HEK293 (cell line): ENCODE measurements at regions not wholly inside any gene's neighbourhood (a gene's known extent, or its start where the extent isn't known, plus 50 kb on each side); places are given as distances from the start of the nearest gene placed in this dataset.

Experiments
- CTCF ChIA-PET: fragments of 350-600 bp; formaldehyde crosslinking; extraction: SDS; loops from one replicate; lab custom pipeline; 2021; ENCODE audit warnings: antibody characterized with exemption; lab: Yijun Ruan, JAX
- POLR2A ChIA-PET: fragments of 300-600 bp; formaldehyde crosslinking; extraction: SDS; loops from one replicate; lab custom pipeline; 2020; ENCODE audit warnings: antibody characterized with exemption, inconsistent platforms; lab: Yijun Ruan, JAX
- H3K27ac ChIP-seq: fragments of 200-500 bp; sonication (Bioruptor generic); 2 replicates; pipeline ENCODE4 v1.5.1; 2014; ENCODE audit warnings: low read depth, low read length, control low read depth, inconsistent platforms; ENCODE audit errors: extremely low read depth
- H3K36me3 ChIP-seq, 2 experiments: fragments of 200-500 bp in 1 of 2; sonication (Bioruptor generic) in 1 of 2; 1 replicate in 1 of 2; 2 replicates in 1 of 2; pipeline ENCODE4 v1.5.1; 2014 to 2017; ENCODE audit warnings: inconsistent platforms in 2 of 2, low read length in 2 of 2; ENCODE audit not compliant: control insufficient read depth in 2 of 2, insufficient read depth in 1 of 2
- H3K4me1 ChIP-seq: fragments of 200-500 bp; sonication (Bioruptor generic); 2 replicates; pipeline ENCODE4 v1.5.1; 2014; ENCODE audit warnings: mild to moderate bottlenecking, low read length, inconsistent platforms; ENCODE audit not compliant: control insufficient read depth, insufficient read depth
- H3K4me3 ChIP-seq: 2 replicates; pipeline ENCODE4 v1.5.1; 2011; ENCODE audit warnings: low read depth, mild to moderate bottlenecking, control low read depth, low read length, moderate library complexity
- H3K9me3 ChIP-seq: fragments of 200-500 bp; sonication (Bioruptor generic); 2 replicates; pipeline ENCODE4 v1.5.1; 2014; ENCODE audit warnings: low read depth, low read length, inconsistent platforms; ENCODE audit not compliant: control insufficient read depth, insufficient read depth
- ATF2 ChIP-seq: fragments of 450-650 bp; formaldehyde crosslinking; IDR thresholded peaks from 2 replicates; pipeline ENCODE4 v1.5.1; 2016; ENCODE audit warnings: missing biosample characterization, missing genetic modification characterization, low read depth
- GLI4 ChIP-seq: fragments of 450-650 bp; formaldehyde crosslinking; IDR thresholded peaks from 2 replicates; pipeline ENCODE4 v1.5.1; 2016; ENCODE audit warnings: missing biosample characterization, missing genetic modification characterization
- OVOL3 ChIP-seq: fragments of 450-650 bp; formaldehyde crosslinking; IDR thresholded peaks from 2 replicates; pipeline ENCODE4 v1.5.1; 2016; ENCODE audit warnings: missing biosample characterization, missing genetic modification characterization
- PRDM6 ChIP-seq: fragments of 450-650 bp; formaldehyde crosslinking; IDR thresholded peaks from 2 replicates; pipeline ENCODE4 v1.5.1; 2017; ENCODE audit warnings: missing biosample characterization, missing genetic modification characterization
- ZBTB20 ChIP-seq: fragments of 450-650 bp; formaldehyde crosslinking; IDR thresholded peaks from 2 replicates; pipeline ENCODE4 v1.5.1; 2016; ENCODE audit warnings: missing biosample characterization, missing genetic modification characterization
- ZNF184 ChIP-seq: fragments of 450-650 bp; IDR thresholded peaks from 2 replicates; pipeline ENCODE4 v1.5.1; 2018; ENCODE audit warnings: missing biosample characterization, mild to moderate bottlenecking, missing genetic modification characterization
- ZNF302 ChIP-seq: fragments of 450-650 bp; formaldehyde crosslinking; IDR thresholded peaks from 2 replicates; pipeline ENCODE4 v1.5.1; 2016; ENCODE audit warnings: missing biosample characterization, missing genetic modification characterization, low read depth
- ZNF404 ChIP-seq: fragments of 450-650 bp; formaldehyde crosslinking; IDR thresholded peaks from 2 replicates; pipeline ENCODE4 v1.5.1; 2017; ENCODE audit warnings: missing biosample characterization, missing genetic modification characterization
- ZNF426 ChIP-seq: fragments of 450-650 bp; formaldehyde crosslinking; IDR thresholded peaks from 2 replicates; pipeline ENCODE4 v1.5.1; 2017; ENCODE audit warnings: missing biosample characterization, missing genetic modification characterization, mild to moderate bottlenecking, inconsistent platforms, moderate library complexity
- ZNF433 ChIP-seq: fragments of 450-650 bp; formaldehyde crosslinking; IDR thresholded peaks from 2 replicates; pipeline ENCODE4 v1.5.1; 2016; ENCODE audit warnings: missing biosample characterization, missing genetic modification characterization, low read depth
- ZNF449 ChIP-seq: fragments of 450-650 bp; formaldehyde crosslinking; IDR thresholded peaks from 2 replicates; pipeline ENCODE4 v1.5.1; 2017; ENCODE audit warnings: missing biosample characterization, mild to moderate bottlenecking, missing genetic modification characterization, moderate library complexity
- ZNF791 ChIP-seq: fragments of 450-650 bp; formaldehyde crosslinking; IDR thresholded peaks from 2 replicates; pipeline ENCODE4 v1.5.1; 2016; ENCODE audit warnings: missing biosample characterization, missing genetic modification characterization
- TF ChIP-seq, protein P1 (sequence below): IDR thresholded peaks from 2 replicates; pipeline ENCODE4 v1.6.1; 2011; ENCODE audit warnings: mild to moderate bottlenecking, low read depth, low read length, borderline replicate concordance
- TF ChIP-seq, protein P2 (sequence below): fragments of 450-650 bp; formaldehyde crosslinking; IDR thresholded peaks from 2 replicates; pipeline ENCODE4 v1.5.1; 2016; ENCODE audit warnings: missing biosample characterization, missing genetic modification characterization

DNA sequence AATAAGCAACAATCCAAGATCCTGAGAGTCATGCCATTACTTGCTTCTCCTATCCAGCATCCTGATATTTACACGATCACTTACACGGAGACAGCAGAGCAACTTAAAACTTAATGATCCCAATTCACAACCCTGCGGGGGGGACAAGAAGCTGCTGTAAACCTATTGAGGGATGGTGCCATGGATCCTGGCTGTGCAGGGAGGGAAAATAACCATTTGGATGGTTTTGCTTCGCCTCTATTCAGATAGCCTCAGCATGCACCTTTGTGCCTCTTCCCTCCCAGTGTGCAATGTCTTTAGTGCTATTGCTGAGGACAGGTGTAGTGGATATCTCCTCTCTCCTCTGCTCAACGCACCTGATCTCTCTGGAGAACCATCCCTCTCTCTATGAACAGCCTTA, 89.7 kb upstream of the PPARGC1A start (continued):
- TF ChIP-seq, protein P1, sequence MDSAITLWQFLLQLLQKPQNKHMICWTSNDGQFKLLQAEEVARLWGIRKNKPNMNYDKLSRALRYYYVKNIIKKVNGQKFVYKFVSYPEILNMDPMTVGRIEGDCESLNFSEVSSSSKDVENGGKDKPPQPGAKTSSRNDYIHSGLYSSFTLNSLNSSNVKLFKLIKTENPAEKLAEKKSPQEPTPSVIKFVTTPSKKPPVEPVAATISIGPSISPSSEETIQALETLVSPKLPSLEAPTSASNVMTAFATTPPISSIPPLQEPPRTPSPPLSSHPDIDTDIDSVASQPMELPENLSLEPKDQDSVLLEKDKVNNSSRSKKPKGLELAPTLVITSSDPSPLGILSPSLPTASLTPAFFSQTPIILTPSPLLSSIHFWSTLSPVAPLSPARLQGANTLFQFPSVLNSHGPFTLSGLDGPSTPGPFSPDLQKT: no peak
- TF ChIP-seq ZNF184 (tag by site-specific recombination): no peak
- no peak for TF ChIP-seq ZNF302 (tag by site-specific recombination)
- no peak for TF ChIP-seq OVOL3 (tag by site-specific recombination)
- TF ChIP-seq PRDM6 (tag by site-specific recombination): no peak
- TF ChIP-seq, all 188 proteins: peak for 0

GRCh38 chr4:23978002-23978401, 88.2 kb upstream of the PPARGC1A start:
- ChIA-PET POLR2A (no interaction called here), CTCF (no interaction called here)
- no peak for TF ChIP-seq ZNF791
- TF ChIP-seq, protein P2, sequence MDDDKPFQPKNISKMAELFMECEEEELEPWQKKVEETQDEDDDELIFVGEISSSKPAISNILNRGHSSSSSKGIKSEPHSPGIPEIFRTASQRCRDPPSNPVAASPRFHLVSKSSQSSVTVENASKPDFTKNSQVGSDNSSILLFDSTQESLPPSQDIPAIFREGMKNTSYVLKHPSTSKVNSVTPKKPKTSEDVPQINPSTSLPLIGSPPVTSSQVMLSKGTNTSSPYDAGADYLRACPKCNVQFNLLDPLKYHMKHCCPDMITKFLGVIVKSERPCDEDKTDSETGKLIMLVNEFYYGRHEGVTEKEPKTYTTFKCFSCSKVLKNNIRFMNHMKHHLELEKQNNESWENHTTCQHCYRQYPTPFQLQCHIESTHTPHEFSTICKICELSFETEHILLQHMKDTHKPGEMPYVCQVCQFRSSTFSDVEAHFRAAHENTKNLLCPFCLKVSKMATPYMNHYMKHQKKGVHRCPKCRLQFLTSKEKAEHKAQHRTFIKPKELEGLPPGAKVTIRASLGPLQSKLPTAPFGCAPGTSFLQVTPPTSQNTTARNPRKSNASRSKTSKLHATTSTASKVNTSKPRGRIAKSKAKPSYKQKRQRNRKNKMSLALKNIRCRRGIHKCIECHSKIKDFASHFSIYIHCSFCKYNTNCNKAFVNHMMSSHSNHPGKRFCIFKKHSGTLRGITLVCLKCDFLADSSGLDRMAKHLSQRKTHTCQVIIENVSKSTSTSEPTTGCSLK (tag by site-specific recombination): no peak
- no peak for TF ChIP-seq ZNF426
- TF ChIP-seq ZNF404 (tag by site-specific recombination): no peak
- no peak for TF ChIP-seq GLI4 (tag by site-specific recombination)
- TF ChIP-seq ATF2 (tag by site-specific recombination): no peak

DNA sequence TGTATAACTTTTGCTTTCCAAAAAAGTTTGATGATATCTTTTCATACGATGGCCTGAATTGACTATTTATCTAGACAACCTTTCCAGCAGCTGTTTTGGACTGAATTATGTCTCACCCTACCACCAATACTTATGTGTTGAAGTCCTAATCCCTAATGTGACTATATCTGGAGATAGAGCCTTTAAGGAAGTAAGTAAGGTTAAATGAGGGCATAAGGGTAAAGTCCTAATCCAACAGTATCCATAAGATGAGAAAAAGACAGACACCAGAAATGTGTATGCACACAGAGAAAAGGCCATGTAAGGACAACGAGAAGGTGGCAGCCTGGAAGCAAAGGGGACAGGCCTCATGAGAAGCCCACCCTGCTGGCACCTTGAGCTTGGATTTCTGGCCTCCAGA, 86.6 kb upstream of the PPARGC1A start:
- no peak for TF ChIP-seq ZNF449 (tag by site-specific recombination)
- no peak for TF ChIP-seq ZBTB20 (tag by site-specific recombination)
- TF ChIP-seq ZNF433 (tag by site-specific recombination): no peak
- Histone ChIP-seq H3K27ac (no peak overlapping the region), H3K9me3 (no peaks in the 10 kb centered on the region), H3K4me3 (no peak overlapping the region), H3K36me3 (no peaks in the 10 kb centered on the region), H3K4me1 (no peaks in the 10 kb centered on the region; the same call in 1 of the 2 replicates)
- ChIA-PET CTCF (no interaction called here), POLR2A (no interaction called here)

More at GRCh38 chr4:23978002-23978401, 88.2 kb upstream of the PPARGC1A start:
- H3K36me3 ChIP-seq: no peaks in the 10 kb centered on the region
- no peak overlapping the region for H3K27ac ChIP-seq
- no peaks in the 10 kb centered on the region for H3K4me1 ChIP-seq
- no peaks in the 10 kb centered on the region for H3K9me3 ChIP-seq
- H3K4me3 ChIP-seq: no peak overlapping the region
